ENCODE measurements at regions not wholly inside any gene's neighbourhood (a gene's known extent, or its start where the extent isn't known, plus 50 kb on each side); places are given as distances from the start of the nearest gene placed in this dataset.
"Not testable (repeated sequence)": the region's sequence is repeated elsewhere in the genome, so short reads cannot be mapped to it uniquely, and the experiment has no call there.

GRCh38 chr4:173647902-173648301 is 117.9 kb upstream of the HAND2 start:
- H3K4me3 ChIP-seq (ENCODE audit: low read depth, low read length): no peak overlapping the region
- TF ChIP-seq CTCF (IDR thresholded peaks at IDR 0.05; ENCODE audit: low read depth, low read length): no peak

GRCh38 chr4:173642509-173642908 is 112.5 kb upstream of the HAND2 start:
- no peak for TF ChIP-seq CTCF (IDR thresholded peaks at IDR 0.05; ENCODE audit: low read depth, low read length)

GRCh38 chr4:173635395-173635794 is 105.4 kb upstream of the HAND2 start:
- no peak overlapping the region for H3K4me3 ChIP-seq (ENCODE audit: low read depth, low read length)
- TF ChIP-seq CTCF (IDR thresholded peaks at IDR 0.05; ENCODE audit: low read depth, low read length): no peak

More at GRCh38 chr4:173642509-173642908, 112.5 kb upstream of the HAND2 start:
- H3K4me3 ChIP-seq (ENCODE audit: low read depth, low read length): no peak overlapping the region

- TF ChIP-seq CTCF (IDR thresholded peaks at IDR 0.05; ENCODE audit: low read depth, low read length): no peak
- no peak overlapping the region for H3K4me3 ChIP-seq (ENCODE audit: low read depth, low read length)
Measured at GRCh38 chr4:173626277-173626676, 96.2 kb upstream of the HAND2 start.

GRCh38 chr4:173618648-173619047 is 88.6 kb upstream of the HAND2 start:
- not testable (repeated sequence) for H3K4me3 ChIP-seq (ENCODE audit: low read depth, low read length)

- no peak overlapping the region for H3K4me3 ChIP-seq (ENCODE audit: low read depth, low read length)
Measured at GRCh38 chr4:173609158-173609557, 79.1 kb upstream of the HAND2 start.

GRCh38 chr4:173608632-173609031 is 78.6 kb upstream of the HAND2 start:
- not testable (repeated sequence) for H3K4me3 ChIP-seq (ENCODE audit: low read depth, low read length)

More at GRCh38 chr4:173609158-173609557, 79.1 kb upstream of the HAND2 start:
- no peak for TF ChIP-seq CTCF (IDR thresholded peaks at IDR 0.05; ENCODE audit: low read depth, low read length)

GRCh38 chr4:173591760-173592159 is 61.7 kb upstream of the HAND2 start:
- TF ChIP-seq CTCF (IDR thresholded peaks at IDR 0.05; ENCODE audit: low read depth, low read length): no peak
- no peak overlapping the region for H3K4me3 ChIP-seq (ENCODE audit: low read depth, low read length)

Data from WI38 (cell line).